ENCODE measurements at regions not wholly inside any gene's neighbourhood (a gene's known extent, or its start where the extent isn't known, plus 50 kb on each side); places are given as distances from the start of the nearest gene placed in this dataset.

GRCh38 chr4:181969151-181969550 is 274.1 kb upstream of the TENM3 start:
- DNase-seq: no peak

GRCh38 chr4:181970366-181970765 is 272.8 kb upstream of the TENM3 start:
- DNase-seq: no peak

GRCh38 chr4:181971411-181971810 is 271.8 kb upstream of the TENM3 start:
- no peak for DNase-seq

- DNase-seq: no peak
Measured at GRCh38 chr4:181971973-181972372, 271.2 kb upstream of the TENM3 start.

GRCh38 chr4:181976764-181977163 is 266.4 kb upstream of the TENM3 start:
- no peak for DNase-seq

- DNase-seq: no peak
Measured at GRCh38 chr4:181982437-181982836, 260.8 kb upstream of the TENM3 start.

GRCh38 chr4:181982856-181983255 is 260.3 kb upstream of the TENM3 start:
- no peak for DNase-seq

- DNase-seq: no peak
Measured at GRCh38 chr4:181987392-181987791, 255.8 kb upstream of the TENM3 start.

GRCh38 chr4:181989071-181989470 is 254.1 kb upstream of the TENM3 start:
- DNase-seq: no peak

GRCh38 chr4:181991369-181992108 is 251.7 kb upstream of the TENM3 start:
- peak; percentile 87 for DNase-seq

- DNase-seq: no peak
Measured at GRCh38 chr4:181998398-181999295, 244.6 kb upstream of the TENM3 start.

- no peak for DNase-seq
Measured at GRCh38 chr4:182000077-182000476, 243.1 kb upstream of the TENM3 start.

- no peak for DNase-seq
Measured at GRCh38 chr4:182010876-182011275, 232.3 kb upstream of the TENM3 start.

GRCh38 chr4:182014164-182014563 is 229.0 kb upstream of the TENM3 start:
- DNase-seq: no peak

GRCh38 chr4:182015014-182015413 is 228.2 kb upstream of the TENM3 start:
- DNase-seq: no peak

- DNase-seq: no peak
Measured at GRCh38 chr4:182015893-182016292, 227.3 kb upstream of the TENM3 start.

GRCh38 chr4:182017038-182017437 is 226.2 kb upstream of the TENM3 start:
- no peak for DNase-seq

GRCh38 chr4:182018691-182019090 is 224.5 kb upstream of the TENM3 start:
- DNase-seq: no peak

GRCh38 chr4:182019148-182019652 is 224.0 kb upstream of the TENM3 start:
- no peak for DNase-seq

- peak; percentile 5 for DNase-seq
Measured at GRCh38 chr4:182022909-182023308, 220.3 kb upstream of the TENM3 start.

GRCh38 chr4:182023469-182023868 is 219.7 kb upstream of the TENM3 start:
- DNase-seq: no peak

GRCh38 chr4:182042945-182043344 is 200.3 kb upstream of the TENM3 start:
- DNase-seq: no peak

GRCh38 chr4:182048871-182049270 is 194.3 kb upstream of the TENM3 start:
- peak; percentile 26 for DNase-seq

GRCh38 chr4:182056866-182057265 is 186.3 kb upstream of the TENM3 start:
- DNase-seq: no peak
